SK-N-DZ (cell line): ENCODE measurements at regions not wholly inside any gene's neighbourhood (a gene's known extent, or its start where the extent isn't known, plus 50 kb on each side); places are given as distances from the start of the nearest gene placed in this dataset.
"Not testable (repeated sequence)": the region's sequence is repeated elsewhere in the genome, so short reads cannot be mapped to it uniquely, and the experiment has no call there.

ENCODE experiments used
- DNase-seq: peaks from one replicate; pipeline ENCODE4 v3.0.0-alpha.2; 2015; ENCODE audit warnings: low spot score

GRCh38 chr7:118418433-118418832 lies 193.9 kb downstream of the ANKRD7 start:
- DNase-seq: no peak

GRCh38 chr7:118420888-118421287 lies 196.4 kb downstream of the ANKRD7 start:
- no peak for DNase-seq

- no peak for DNase-seq
These were observed 204.6 kb downstream of the ANKRD7 start for GRCh38 chr7:118429141-118429540.

GRCh38 chr7:118436663-118437062 lies 212.2 kb downstream of the ANKRD7 start:
- no peak for DNase-seq

GRCh38 chr7:118449030-118449429 lies 224.5 kb downstream of the ANKRD7 start:
- DNase-seq: not testable (repeated sequence)

DNA sequence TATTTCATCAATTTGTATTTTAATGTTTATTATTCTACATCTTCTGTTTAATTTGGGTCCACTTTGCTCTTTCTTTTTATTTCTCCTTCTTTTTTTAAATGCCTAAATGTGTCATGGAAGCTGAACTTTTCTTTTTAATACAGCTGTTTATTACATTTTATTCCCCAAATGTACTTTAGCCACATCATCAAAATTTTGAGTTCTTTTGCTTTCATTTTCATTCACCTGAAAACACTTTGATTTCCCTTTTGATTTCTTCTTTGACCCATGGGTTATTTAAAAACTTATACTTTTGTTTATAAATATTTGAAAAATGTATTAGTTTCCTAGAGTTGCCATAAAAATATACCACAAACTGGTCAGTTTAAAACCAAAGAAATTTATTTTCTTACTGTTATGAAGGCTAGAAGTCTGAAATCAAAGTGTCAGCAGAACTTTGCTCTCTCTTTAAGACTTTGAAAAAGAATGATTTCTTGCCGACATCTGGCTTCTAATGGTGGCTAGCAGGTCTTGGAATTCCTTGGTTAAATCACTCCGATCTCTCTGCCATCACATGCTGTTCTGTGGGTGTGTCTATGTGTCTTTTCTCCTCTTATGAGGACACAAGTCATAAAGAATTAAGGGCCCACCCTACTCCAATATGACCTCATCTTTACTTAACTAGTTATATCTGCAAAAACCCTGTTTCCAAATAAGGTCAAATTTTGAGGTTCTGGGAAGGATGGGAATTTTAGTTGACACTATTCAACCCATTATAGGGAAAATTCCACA lies 225.5 kb downstream of the ANKRD7 start:
- no peak for DNase-seq

GRCh38 chr7:118452128-118452527 lies 227.6 kb downstream of the ANKRD7 start:
- no peak for DNase-seq

DNA sequence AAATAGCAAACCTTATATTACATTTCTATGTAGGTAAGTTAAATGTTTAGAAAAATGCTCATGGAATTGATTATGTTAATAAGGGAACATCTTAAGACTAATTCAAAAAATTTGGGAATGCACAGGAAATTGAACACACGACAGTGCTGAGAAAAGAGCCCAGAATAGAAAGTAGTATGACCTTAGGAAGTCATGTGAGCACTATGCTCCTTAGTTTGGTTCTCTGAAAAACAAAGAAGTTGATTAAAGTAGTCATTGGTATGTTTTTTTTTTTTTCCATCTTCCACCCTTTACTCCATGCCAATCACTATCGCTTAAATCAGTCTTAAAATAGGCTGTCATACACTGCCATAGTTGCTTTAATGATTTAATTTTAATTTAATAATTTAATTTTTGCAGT lies 242.9 kb downstream of the ANKRD7 start:
- DNase-seq: no peak

DNA sequence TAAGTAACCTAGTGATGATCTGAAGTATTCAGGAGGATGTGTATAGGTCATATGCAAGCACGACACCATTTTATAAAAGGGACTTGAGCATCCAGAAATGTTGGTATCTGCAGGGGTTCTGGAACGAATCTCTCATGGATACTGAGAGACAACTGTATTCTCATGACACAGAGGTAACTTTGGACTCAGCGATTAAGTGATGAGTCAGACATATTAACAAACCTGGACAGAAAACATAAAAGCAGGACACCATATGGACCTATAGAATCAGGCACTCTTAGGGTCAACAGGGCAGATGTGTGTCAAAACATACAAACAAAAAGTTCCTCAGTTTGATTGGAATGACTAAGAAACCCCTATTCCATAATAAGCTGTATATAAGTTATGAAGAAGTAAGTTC lies 248.1 kb downstream of the ANKRD7 start:
- no peak for DNase-seq

DNA sequence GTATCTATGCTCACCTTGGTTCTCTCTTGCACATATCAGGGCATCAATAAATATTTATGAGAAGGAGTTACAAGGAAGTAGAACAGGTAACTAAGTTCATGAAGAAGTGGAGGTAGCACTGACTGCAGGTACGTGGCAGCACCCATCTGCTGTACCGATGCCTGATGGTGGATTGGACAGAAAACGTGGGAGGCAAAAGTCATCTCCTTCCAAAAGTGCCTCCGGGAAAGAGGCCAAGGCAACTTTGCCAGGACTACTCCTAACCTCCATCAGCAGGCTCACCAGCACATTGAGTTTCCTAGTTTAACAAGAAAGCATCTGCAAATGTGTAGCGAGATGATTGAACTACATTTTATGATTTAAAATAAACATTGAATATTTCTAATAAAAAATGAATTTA lies 248.8 kb downstream of the ANKRD7 start:
- DNase-seq: no peak

DNA sequence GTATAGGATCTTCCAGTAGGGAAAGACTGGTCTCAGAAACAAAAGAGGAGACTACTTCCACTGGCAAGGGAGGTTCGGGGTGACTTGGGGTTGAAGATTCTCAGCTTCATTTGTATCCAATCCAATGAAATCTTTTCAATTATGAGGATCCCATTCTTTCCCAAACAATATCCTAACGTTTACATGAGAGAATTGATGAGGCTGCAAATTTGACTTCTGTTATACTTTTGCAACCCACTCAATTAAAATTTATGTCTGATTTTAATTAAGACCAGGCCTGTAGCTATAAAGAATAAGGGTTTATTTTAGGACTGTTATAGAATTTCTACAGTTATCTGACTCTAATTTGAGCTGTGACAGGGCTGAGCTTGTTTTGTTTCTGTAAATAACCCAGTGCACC lies 251.5 kb downstream of the ANKRD7 start:
- no peak for DNase-seq

GRCh38 chr7:118477036-118477435 lies 252.5 kb downstream of the ANKRD7 start:
- no peak for DNase-seq

DNA sequence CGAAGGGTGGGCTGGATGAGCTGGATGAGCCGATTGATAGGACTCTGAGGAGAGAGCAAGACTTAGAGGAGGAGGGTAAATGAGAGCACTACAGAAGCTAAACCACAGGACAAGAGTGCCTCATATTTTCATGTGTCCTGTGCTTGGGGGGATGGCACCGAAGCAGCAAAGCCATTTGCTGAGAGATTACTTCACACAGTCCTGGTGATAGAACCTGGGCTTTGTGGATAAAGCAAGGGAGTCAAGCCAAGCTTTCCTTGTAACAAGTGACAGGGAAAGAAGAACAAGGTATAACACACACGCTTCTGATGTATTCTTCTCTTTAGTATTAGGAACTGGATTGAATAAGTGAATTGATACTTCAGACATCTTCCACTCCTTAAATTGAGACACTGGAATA lies 253.7 kb downstream of the ANKRD7 start:
- no peak for DNase-seq

- no peak for DNase-seq
These were observed 254.4 kb downstream of the ANKRD7 start for GRCh38 chr7:118478931-118479330.

- DNase-seq: no peak
These were observed 268.0 kb downstream of the ANKRD7 start for GRCh38 chr7:118492466-118492865.

DNA sequence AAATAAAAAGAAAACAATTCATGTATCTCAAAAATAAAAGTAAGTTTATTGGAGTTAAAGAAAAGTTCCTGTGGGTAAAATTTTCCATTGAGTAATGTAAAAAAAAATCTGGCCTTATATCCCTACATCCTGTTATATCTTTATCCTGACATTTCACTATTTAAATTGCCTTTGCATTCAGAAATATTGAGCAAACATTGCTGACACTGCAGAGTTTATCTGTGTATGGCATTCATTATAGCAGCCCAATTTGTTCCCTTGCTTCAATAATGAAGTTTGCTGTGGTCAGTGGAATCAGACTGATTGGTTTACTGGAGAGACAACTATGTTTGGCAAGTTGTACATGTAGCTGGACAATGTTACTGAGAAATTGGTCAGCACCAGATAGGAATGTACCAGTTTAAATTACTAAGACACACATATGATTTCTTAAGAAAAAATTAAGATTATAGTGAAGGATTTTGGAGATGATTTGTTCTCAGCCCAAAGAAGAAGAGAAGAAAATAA lies 271.7 kb downstream of the ANKRD7 start:
- no peak for DNase-seq

DNA sequence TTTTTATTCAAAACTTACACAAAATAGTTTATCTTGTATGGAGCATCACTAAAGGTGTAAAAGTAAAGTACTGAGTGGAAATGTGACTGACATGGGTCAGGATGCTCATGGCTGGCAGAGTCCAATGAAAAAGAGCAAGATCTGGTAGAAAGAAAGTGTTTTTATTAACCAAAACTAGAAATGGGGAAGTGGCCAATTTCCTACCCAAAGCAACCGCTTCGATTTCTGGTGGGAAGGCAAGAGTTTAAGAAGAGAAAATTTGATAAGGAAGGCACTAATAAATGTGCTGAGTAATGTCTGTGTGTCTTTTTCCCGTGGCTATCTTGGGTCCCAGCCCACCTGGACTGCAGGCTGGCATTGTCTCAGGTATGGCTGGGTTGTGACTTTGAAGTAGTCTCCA lies 277.7 kb downstream of the ANKRD7 start:
- DNase-seq: no peak

- DNase-seq: no peak
These were observed 286.6 kb downstream of the ANKRD7 start for GRCh38 chr7:118511146-118511545.

- DNase-seq: no peak
These were observed 292.8 kb downstream of the ANKRD7 start for GRCh38 chr7:118517275-118517674.

GRCh38 chr7:118525020-118525419 lies 300.5 kb downstream of the ANKRD7 start:
- DNase-seq: no peak

- no peak for DNase-seq
These were observed 307.1 kb downstream of the ANKRD7 start for GRCh38 chr7:118531566-118531965.

- DNase-seq: no peak
These were observed 334.7 kb downstream of the ANKRD7 start for GRCh38 chr7:118559207-118559606.

- DNase-seq: no peak
These were observed 338.8 kb downstream of the ANKRD7 start for GRCh38 chr7:118563311-118563710.

GRCh38 chr7:118572604-118573003 lies 348.1 kb downstream of the ANKRD7 start:
- no peak for DNase-seq
